ENCODE measurements at regions not wholly inside any gene's neighbourhood (a gene's known extent, or its start where the extent isn't known, plus 50 kb on each side); places are given as distances from the start of the nearest gene placed in this dataset.

DNA sequence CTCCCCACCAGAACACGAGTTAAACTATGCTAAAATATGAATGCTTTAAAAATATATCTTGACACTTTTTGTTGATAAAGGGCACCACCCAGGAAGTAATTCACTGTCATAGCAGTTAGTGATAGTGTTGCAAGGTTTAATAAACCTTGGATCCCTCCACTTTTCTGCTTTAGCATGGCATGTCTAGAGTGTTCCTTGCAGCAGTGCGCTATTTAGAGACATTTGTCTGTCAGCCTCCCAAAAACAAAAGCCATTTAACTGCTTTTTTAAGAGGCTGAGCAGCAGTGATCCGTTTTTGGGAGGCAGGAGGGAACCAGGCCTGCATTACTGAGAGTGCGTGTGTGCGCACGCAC lies 69.6 kb upstream of the RAB11FIP2 start:
- TF ChIP-seq, protein P1, sequence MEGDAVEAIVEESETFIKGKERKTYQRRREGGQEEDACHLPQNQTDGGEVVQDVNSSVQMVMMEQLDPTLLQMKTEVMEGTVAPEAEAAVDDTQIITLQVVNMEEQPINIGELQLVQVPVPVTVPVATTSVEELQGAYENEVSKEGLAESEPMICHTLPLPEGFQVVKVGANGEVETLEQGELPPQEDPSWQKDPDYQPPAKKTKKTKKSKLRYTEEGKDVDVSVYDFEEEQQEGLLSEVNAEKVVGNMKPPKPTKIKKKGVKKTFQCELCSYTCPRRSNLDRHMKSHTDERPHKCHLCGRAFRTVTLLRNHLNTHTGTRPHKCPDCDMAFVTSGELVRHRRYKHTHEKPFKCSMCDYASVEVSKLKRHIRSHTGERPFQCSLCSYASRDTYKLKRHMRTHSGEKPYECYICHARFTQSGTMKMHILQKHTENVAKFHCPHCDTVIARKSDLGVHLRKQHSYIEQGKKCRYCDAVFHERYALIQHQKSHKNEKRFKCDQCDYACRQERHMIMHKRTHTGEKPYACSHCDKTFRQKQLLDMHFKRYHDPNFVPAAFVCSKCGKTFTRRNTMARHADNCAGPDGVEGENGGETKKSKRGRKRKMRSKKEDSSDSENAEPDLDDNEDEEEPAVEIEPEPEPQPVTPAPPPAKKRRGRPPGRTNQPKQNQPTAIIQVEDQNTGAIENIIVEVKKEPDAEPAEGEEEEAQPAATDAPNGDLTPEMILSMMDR (IDR thresholded peaks at IDR 0.05): no peak
- TF ChIP-seq EP300 (IDR thresholded peaks at IDR 0.05): no peak
